Panc1 (cell line): ENCODE measurements at regions not wholly inside any gene's neighbourhood (a gene's known extent, or its start where the extent isn't known, plus 50 kb on each side); places are given as distances from the start of the nearest gene placed in this dataset.

Source experiments
- POLR2AphosphoS5 ChIP-seq: IDR thresholded peaks from 2 replicates; pipeline ENCODE4 v1.6.1; 2012; ENCODE audit warnings: mild to moderate bottlenecking, low read depth, low read length, moderate library complexity
- SIN3A ChIP-seq: IDR thresholded peaks from 2 replicates; pipeline ENCODE4 v1.6.1; 2012; ENCODE audit warnings: low read depth, mild to moderate bottlenecking, low read length, moderate library complexity, borderline replicate concordance; ENCODE audit not compliant: insufficient read depth
- TF ChIP-seq, protein P1 (sequence below): fragments of 450-650 bp; IDR thresholded peaks from 2 replicates; pipeline ENCODE4 v1.5.1; 2017; ENCODE audit warnings: mild to moderate bottlenecking
- TF ChIP-seq, protein P2 (sequence below), 2 experiments: IDR thresholded peaks; 2 replicates each; pipeline ENCODE4 v1.6.1; 2011 to 2012; ENCODE audit warnings: low read depth in 2 of 2, control low read depth in 1 of 2, low read length in 1 of 2, mild to moderate bottlenecking in 1 of 2, moderate library complexity in 1 of 2; ENCODE audit not compliant: insufficient read depth in 1 of 2

DNA sequence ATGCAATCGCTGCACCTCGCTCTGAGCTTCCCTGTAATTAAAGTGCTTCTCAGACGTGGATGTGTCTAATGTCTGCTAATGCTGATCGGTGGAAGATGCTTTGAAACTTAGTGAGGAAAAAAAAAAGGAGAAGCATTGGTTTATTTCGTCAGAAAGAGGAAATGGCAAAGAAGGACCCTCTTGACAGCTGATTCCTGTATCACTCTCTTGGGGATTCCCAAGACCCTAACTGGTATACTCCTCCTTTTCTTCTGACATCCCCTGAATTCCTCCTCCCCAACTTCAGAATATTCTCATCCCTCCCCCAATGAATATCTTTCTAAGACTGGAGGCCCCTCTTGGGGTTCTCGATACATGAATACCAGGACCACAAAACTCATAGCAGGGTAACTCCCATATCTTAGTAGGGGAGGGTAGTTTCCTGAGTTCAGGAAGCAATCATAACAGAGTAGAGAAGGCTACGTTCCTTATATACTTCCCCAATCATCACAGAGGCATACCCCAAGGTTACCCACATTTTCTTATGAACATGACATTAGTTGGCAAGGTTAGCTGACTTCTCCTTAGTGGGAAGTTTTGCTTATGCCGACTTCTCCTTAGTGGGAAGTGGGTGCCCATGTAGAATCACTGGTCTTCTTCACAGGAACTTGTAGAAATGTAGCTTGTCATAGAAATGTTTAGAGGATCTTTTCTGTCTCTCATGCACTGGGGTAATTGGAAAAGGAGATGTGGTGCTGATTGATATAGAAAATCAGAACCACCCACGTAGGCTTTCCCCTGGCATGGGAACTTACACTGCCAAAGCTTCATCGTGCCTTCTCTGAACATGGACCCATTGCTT, 63.8 kb upstream of the ATXN1 start:
- TF ChIP-seq, protein P1, sequence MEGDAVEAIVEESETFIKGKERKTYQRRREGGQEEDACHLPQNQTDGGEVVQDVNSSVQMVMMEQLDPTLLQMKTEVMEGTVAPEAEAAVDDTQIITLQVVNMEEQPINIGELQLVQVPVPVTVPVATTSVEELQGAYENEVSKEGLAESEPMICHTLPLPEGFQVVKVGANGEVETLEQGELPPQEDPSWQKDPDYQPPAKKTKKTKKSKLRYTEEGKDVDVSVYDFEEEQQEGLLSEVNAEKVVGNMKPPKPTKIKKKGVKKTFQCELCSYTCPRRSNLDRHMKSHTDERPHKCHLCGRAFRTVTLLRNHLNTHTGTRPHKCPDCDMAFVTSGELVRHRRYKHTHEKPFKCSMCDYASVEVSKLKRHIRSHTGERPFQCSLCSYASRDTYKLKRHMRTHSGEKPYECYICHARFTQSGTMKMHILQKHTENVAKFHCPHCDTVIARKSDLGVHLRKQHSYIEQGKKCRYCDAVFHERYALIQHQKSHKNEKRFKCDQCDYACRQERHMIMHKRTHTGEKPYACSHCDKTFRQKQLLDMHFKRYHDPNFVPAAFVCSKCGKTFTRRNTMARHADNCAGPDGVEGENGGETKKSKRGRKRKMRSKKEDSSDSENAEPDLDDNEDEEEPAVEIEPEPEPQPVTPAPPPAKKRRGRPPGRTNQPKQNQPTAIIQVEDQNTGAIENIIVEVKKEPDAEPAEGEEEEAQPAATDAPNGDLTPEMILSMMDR = no peak
- TF ChIP-seq, protein P2, sequence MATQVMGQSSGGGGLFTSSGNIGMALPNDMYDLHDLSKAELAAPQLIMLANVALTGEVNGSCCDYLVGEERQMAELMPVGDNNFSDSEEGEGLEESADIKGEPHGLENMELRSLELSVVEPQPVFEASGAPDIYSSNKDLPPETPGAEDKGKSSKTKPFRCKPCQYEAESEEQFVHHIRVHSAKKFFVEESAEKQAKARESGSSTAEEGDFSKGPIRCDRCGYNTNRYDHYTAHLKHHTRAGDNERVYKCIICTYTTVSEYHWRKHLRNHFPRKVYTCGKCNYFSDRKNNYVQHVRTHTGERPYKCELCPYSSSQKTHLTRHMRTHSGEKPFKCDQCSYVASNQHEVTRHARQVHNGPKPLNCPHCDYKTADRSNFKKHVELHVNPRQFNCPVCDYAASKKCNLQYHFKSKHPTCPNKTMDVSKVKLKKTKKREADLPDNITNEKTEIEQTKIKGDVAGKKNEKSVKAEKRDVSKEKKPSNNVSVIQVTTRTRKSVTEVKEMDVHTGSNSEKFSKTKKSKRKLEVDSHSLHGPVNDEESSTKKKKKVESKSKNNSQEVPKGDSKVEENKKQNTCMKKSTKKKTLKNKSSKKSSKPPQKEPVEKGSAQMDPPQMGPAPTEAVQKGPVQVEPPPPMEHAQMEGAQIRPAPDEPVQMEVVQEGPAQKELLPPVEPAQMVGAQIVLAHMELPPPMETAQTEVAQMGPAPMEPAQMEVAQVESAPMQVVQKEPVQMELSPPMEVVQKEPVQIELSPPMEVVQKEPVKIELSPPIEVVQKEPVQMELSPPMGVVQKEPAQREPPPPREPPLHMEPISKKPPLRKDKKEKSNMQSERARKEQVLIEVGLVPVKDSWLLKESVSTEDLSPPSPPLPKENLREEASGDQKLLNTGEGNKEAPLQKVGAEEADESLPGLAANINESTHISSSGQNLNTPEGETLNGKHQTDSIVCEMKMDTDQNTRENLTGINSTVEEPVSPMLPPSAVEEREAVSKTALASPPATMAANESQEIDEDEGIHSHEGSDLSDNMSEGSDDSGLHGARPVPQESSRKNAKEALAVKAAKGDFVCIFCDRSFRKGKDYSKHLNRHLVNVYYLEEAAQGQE (IDR thresholded peaks at IDR 0.05; ENCODE audit: insufficient read depth in 1 of 2, low read depth in 2 of 2, low read length in 1 of 2) = no peak
- no peak for TF ChIP-seq POLR2AphosphoS5
- no peak for TF ChIP-seq SIN3A
